ENCODE measurements at regions not wholly inside any gene's neighbourhood (a gene's known extent, or its start where the extent isn't known, plus 50 kb on each side); places are given as distances from the start of the nearest gene placed in this dataset.

- DNase-seq (ENCODE audit: insufficient read length, low spot score) = no peak
- TF ChIP-seq SPI1 (IDR thresholded peaks at IDR 0.05; ENCODE audit: low read depth, low read length) (no peak), PAX5 (IDR thresholded peaks at IDR 0.05; ENCODE audit: insufficient read depth, low read length, severe bottlenecking) (no peak), TAF1 (IDR thresholded peaks at IDR 0.05; ENCODE audit: low read depth, low read length) (no peak), POLR2A (IDR thresholded peaks at IDR 0.05; ENCODE audit: low read depth, low read length) (no peak), POU2F2 (IDR thresholded peaks at IDR 0.05; ENCODE audit: low read depth, low read length) (no peak), POLR2AphosphoS5 (IDR thresholded peaks at IDR 0.05; ENCODE audit: low read depth, low read length) (no peak)
- FAIRE-seq = no peak
These were observed 202.0 kb upstream of the DGKB start for GRCh38 chr7:15104411-15105092.

- FAIRE-seq (no peak), DNase-seq (ENCODE audit: insufficient read length, low spot score) (no peak)
- TF ChIP-seq POU2F2 (IDR thresholded peaks at IDR 0.05; ENCODE audit: low read depth, low read length) (no peak), TAF1 (IDR thresholded peaks at IDR 0.05; ENCODE audit: low read depth, low read length) (no peak), POLR2A (IDR thresholded peaks at IDR 0.05; ENCODE audit: low read depth, low read length) (no peak), SPI1 (IDR thresholded peaks at IDR 0.05; ENCODE audit: low read depth, low read length) (no peak), POLR2AphosphoS5 (IDR thresholded peaks at IDR 0.05; ENCODE audit: low read depth, low read length) (no peak), PAX5 (IDR thresholded peaks at IDR 0.05; ENCODE audit: insufficient read depth, low read length, severe bottlenecking) (no peak)
These were observed 196.5 kb upstream of the DGKB start for GRCh38 chr7:15099074-15099473.

- DNase-seq (ENCODE audit: insufficient read length, low spot score) = no peak
- FAIRE-seq = no peak
- TF ChIP-seq POLR2A (IDR thresholded peaks at IDR 0.05; ENCODE audit: low read depth, low read length) (no peak), POU2F2 (IDR thresholded peaks at IDR 0.05; ENCODE audit: low read depth, low read length) (no peak), SPI1 (IDR thresholded peaks at IDR 0.05; ENCODE audit: low read depth, low read length) (no peak)
These were observed 194.3 kb upstream of the DGKB start for GRCh38 chr7:15096853-15097252.

- no peak for FAIRE-seq
- TF ChIP-seq TAF1 (IDR thresholded peaks at IDR 0.05; ENCODE audit: low read depth, low read length) = no peak
- TF ChIP-seq PAX5 (IDR thresholded peaks at IDR 0.05; ENCODE audit: insufficient read depth, low read length, severe bottlenecking) = no peak
- TF ChIP-seq POU2F2 (IDR thresholded peaks at IDR 0.05; ENCODE audit: low read depth, low read length) = no peak
- no peak for TF ChIP-seq POLR2A (IDR thresholded peaks at IDR 0.05; ENCODE audit: low read depth, low read length)
- DNase-seq (ENCODE audit: insufficient read length, low spot score) = no peak
These were observed 192.4 kb upstream of the DGKB start for GRCh38 chr7:15094989-15095388.

GRCh38 chr7:15087771-15088170 lies 185.2 kb upstream of the DGKB start:
- FAIRE-seq = no peak
- TF ChIP-seq POLR2AphosphoS5 (IDR thresholded peaks at IDR 0.05; ENCODE audit: low read depth, low read length) (no peak), SPI1 (IDR thresholded peaks at IDR 0.05; ENCODE audit: low read depth, low read length) (no peak), TAF1 (IDR thresholded peaks at IDR 0.05; ENCODE audit: low read depth, low read length) (no peak), POLR2A (IDR thresholded peaks at IDR 0.05; ENCODE audit: low read depth, low read length) (no peak), PAX5 (IDR thresholded peaks at IDR 0.05; ENCODE audit: insufficient read depth, low read length, severe bottlenecking) (no peak), POU2F2 (IDR thresholded peaks at IDR 0.05; ENCODE audit: low read depth, low read length) (no peak)
- no peak for DNase-seq (ENCODE audit: insufficient read length, low spot score)

- TF ChIP-seq SPI1 (IDR thresholded peaks at IDR 0.05; ENCODE audit: low read depth, low read length) = no peak
- TF ChIP-seq PAX5 (IDR thresholded peaks at IDR 0.05; ENCODE audit: insufficient read depth, low read length, severe bottlenecking) = no peak
- TF ChIP-seq POLR2AphosphoS5 (IDR thresholded peaks at IDR 0.05; ENCODE audit: low read depth, low read length) = no peak
- TF ChIP-seq POLR2A (IDR thresholded peaks at IDR 0.05; ENCODE audit: low read depth, low read length) = no peak
- TF ChIP-seq POU2F2 (IDR thresholded peaks at IDR 0.05; ENCODE audit: low read depth, low read length) = no peak
- no peak for TF ChIP-seq TAF1 (IDR thresholded peaks at IDR 0.05; ENCODE audit: low read depth, low read length)
- FAIRE-seq (no peak), DNase-seq (ENCODE audit: insufficient read length, low spot score) (no peak)
These were observed 184.3 kb upstream of the DGKB start for GRCh38 chr7:15086862-15087261.

- DNase-seq (ENCODE audit: insufficient read length, low spot score) (no peak), FAIRE-seq (no peak)
- TF ChIP-seq SPI1 (IDR thresholded peaks at IDR 0.05; ENCODE audit: low read depth, low read length) = no peak
- TF ChIP-seq PAX5 (IDR thresholded peaks at IDR 0.05; ENCODE audit: insufficient read depth, low read length, severe bottlenecking) = no peak
- TF ChIP-seq POLR2A (IDR thresholded peaks at IDR 0.05; ENCODE audit: low read depth, low read length) = no peak
- no peak for TF ChIP-seq POU2F2 (IDR thresholded peaks at IDR 0.05; ENCODE audit: low read depth, low read length)
These were observed 183.6 kb upstream of the DGKB start for GRCh38 chr7:15086131-15086611.

GRCh38 chr7:15085366-15085765 lies 182.8 kb upstream of the DGKB start:
- no peak for TF ChIP-seq POLR2AphosphoS5 (IDR thresholded peaks at IDR 0.05; ENCODE audit: low read depth, low read length)
- no peak for TF ChIP-seq TAF1 (IDR thresholded peaks at IDR 0.05; ENCODE audit: low read depth, low read length)
- TF ChIP-seq PAX5 (IDR thresholded peaks at IDR 0.05; ENCODE audit: insufficient read depth, low read length, severe bottlenecking) = no peak
- no peak for TF ChIP-seq SPI1 (IDR thresholded peaks at IDR 0.05; ENCODE audit: low read depth, low read length)
- no peak for TF ChIP-seq POLR2A (IDR thresholded peaks at IDR 0.05; ENCODE audit: low read depth, low read length)
- TF ChIP-seq POU2F2 (IDR thresholded peaks at IDR 0.05; ENCODE audit: low read depth, low read length) = no peak
- DNase-seq (ENCODE audit: insufficient read length, low spot score) (no peak), FAIRE-seq (no peak)

- DNase-seq (ENCODE audit: insufficient read length, low spot score) = no peak
- FAIRE-seq = no peak
- no peak for TF ChIP-seq SPI1 (IDR thresholded peaks at IDR 0.05; ENCODE audit: low read depth, low read length)
- TF ChIP-seq TAF1 (IDR thresholded peaks at IDR 0.05; ENCODE audit: low read depth, low read length) = no peak
- no peak for TF ChIP-seq POLR2AphosphoS5 (IDR thresholded peaks at IDR 0.05; ENCODE audit: low read depth, low read length)
These were observed 181.8 kb upstream of the DGKB start for GRCh38 chr7:15084368-15084767.

- FAIRE-seq = no peak
- no peak for TF ChIP-seq POU2F2 (IDR thresholded peaks at IDR 0.05; ENCODE audit: low read depth, low read length)
- TF ChIP-seq SPI1 (IDR thresholded peaks at IDR 0.05; ENCODE audit: low read depth, low read length) = no peak
- TF ChIP-seq POLR2A (IDR thresholded peaks at IDR 0.05; ENCODE audit: low read depth, low read length) = no peak
- DNase-seq (ENCODE audit: insufficient read length, low spot score) = no peak
These were observed 179.3 kb upstream of the DGKB start for GRCh38 chr7:15081891-15082290.

Measured in GM12891 (cell line).